Endothelial cell (in vitro differentiated cells): ENCODE measurements at regions not wholly inside any gene's neighbourhood (a gene's known extent, or its start where the extent isn't known, plus 50 kb on each side); places are given as distances from the start of the nearest gene placed in this dataset.

Source experiments
- DNase-seq: peaks from one replicate; pipeline ENCODE4 v3.0.0; 2021; ENCODE audit warnings: low spot score
- H3K27ac Mint-ChIP-seq: one replicate; pipeline ENCODE4 v1.8.0; 2021; ENCODE audit warnings: mixed read lengths, inconsistent platforms; ENCODE audit not compliant: unreplicated experiment
- H3K27me3 Mint-ChIP-seq: one replicate; pipeline ENCODE4 v1.8.0; 2021; ENCODE audit warnings: mild to moderate bottlenecking, moderate library complexity, mixed read lengths, inconsistent platforms; ENCODE audit not compliant: unreplicated experiment
- H3K36me3 Mint-ChIP-seq: one replicate; pipeline ENCODE4 v1.8.0; 2021; ENCODE audit warnings: mild to moderate bottlenecking, low read depth, mixed read lengths, inconsistent platforms; ENCODE audit not compliant: unreplicated experiment
- H3K4me1 Mint-ChIP-seq: one replicate; pipeline ENCODE4 v1.8.0; 2021; ENCODE audit warnings: mild to moderate bottlenecking, mixed read lengths, inconsistent platforms; ENCODE audit not compliant: unreplicated experiment
- H3K4me3 Mint-ChIP-seq: one replicate; pipeline ENCODE4 v1.8.0; 2021; ENCODE audit warnings: mild to moderate bottlenecking, mixed read lengths, inconsistent platforms; ENCODE audit not compliant: unreplicated experiment
- H3K9me3 Mint-ChIP-seq: one replicate; pipeline ENCODE4 v1.8.0; 2021; ENCODE audit warnings: mixed read lengths, inconsistent platforms; ENCODE audit not compliant: unreplicated experiment
- CTCF ChIP-seq: fragments of 200-600 bp; sonication (generic); IDR thresholded peaks from one replicate; pipeline ENCODE4 v1.5.0; 2021; ENCODE audit warnings: antibody characterized with exemption; ENCODE audit not compliant: unreplicated experiment

- H3K27me3 Mint-ChIP-seq, result no peaks in the 10 kb centered on the region
- H3K4me1 Mint-ChIP-seq, result no peaks in the 10 kb centered on the region
- H3K4me3 Mint-ChIP-seq, result no peak overlapping the region
- no peaks in the 10 kb centered on the region for H3K36me3 Mint-ChIP-seq
- DNase-seq, result no peak
- no peak overlapping the region for H3K27ac Mint-ChIP-seq
- no peak for TF ChIP-seq CTCF
- H3K9me3 Mint-ChIP-seq, result no peaks in the 10 kb centered on the region
These were observed 78.4 kb downstream of the RNASET2 start for GRCh38 chr6:166877906-166878305.

- Mint-ChIP-seq H3K27ac (no peak overlapping the region), H3K36me3 (no peaks in the 10 kb centered on the region), H3K4me1 (no peaks in the 10 kb centered on the region), H3K27me3 (no peaks in the 10 kb centered on the region), H3K4me3 (no peak overlapping the region), H3K9me3 (no peaks in the 10 kb centered on the region)
- TF ChIP-seq CTCF, result no peak
- no peak for DNase-seq
These were observed 79.0 kb downstream of the RNASET2 start for GRCh38 chr6:166877349-166877748.

DNA sequence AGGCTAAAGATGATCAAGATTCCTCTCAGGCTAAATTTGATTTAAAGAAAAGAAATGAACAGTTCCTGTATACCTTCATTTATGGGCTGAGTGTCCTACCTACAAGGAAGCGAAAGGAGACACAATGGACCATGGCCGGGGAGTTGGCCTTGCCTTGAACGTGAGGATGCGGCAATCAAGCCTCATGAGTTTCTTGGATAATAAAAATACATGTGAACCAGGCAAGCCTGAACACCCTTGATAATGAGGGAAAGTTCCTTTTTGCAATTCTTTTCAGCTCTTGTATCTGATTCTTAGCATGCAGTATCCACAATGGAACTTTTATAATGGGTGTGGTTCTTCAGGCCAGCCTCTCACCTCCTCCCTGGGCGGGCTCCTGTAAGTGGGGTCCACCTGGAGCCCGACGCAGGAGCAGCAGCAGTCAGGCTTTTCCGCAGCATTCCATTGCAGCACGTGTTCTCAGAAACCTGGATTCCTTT is 83.8 kb downstream of the RNASET2 start:
- no peaks in the 10 kb centered on the region for H3K9me3 Mint-ChIP-seq
- H3K4me1 Mint-ChIP-seq, result no peaks in the 10 kb centered on the region
- H3K27ac Mint-ChIP-seq, result no peak overlapping the region
- DNase-seq, result no peak
- H3K36me3 Mint-ChIP-seq, result no peaks in the 10 kb centered on the region
- TF ChIP-seq CTCF, result no peak
- no peaks in the 10 kb centered on the region for H3K27me3 Mint-ChIP-seq
- no peak overlapping the region for H3K4me3 Mint-ChIP-seq

- TF ChIP-seq CTCF, result no peak
- no peaks in the 10 kb centered on the region for H3K27me3 Mint-ChIP-seq
- no peaks in the 10 kb centered on the region for H3K36me3 Mint-ChIP-seq
- no peak overlapping the region for H3K4me3 Mint-ChIP-seq
- no peak for DNase-seq
- no peak overlapping the region for H3K27ac Mint-ChIP-seq
- no peaks in the 10 kb centered on the region for H3K4me1 Mint-ChIP-seq
- H3K9me3 Mint-ChIP-seq, result no peaks in the 10 kb centered on the region
These were observed 85.6 kb downstream of the RNASET2 start for GRCh38 chr6:166870602-166871208.

DNA sequence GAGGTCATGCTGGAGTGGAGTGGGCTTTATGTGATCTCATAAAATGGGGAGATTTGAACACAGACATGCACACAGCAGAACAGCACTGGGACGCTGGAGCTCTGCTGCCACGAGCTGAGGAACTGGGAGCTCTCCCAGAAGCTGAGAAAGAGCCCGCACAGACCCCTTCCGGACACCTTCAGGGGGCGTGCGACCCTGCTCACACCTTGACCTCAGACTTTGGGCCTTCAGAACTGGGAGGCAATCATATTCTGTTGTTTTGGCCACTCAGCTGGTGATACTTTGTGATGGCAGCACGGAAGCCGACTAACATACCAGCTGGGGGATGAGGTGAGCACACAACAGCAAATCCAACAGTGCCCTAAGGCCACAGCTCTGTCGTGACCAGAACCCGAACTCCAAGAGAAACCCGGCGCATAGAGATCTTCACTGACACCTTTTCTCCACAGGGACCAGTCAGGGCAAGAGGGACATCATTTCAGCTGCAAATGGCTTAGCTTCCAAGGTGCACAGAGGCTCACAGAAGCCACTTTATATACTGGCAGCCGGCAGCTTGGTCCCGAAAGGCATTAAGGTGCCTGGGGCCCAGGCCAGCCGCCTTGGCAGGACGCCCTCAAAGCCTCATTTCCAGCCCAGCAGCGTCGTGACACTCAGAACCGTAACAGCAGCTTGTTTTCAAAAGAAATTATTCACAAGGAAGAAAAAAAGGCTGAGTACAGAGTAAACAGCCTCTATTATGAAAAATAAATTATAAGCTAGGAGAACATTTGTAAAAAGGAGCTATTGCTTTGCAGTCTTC is 89.3 kb downstream of the RNASET2 start:
- no peaks in the 10 kb centered on the region for H3K36me3 Mint-ChIP-seq
- no peak overlapping the region for H3K27ac Mint-ChIP-seq
- no peaks in the 10 kb centered on the region for H3K27me3 Mint-ChIP-seq
- no peaks in the 10 kb centered on the region for H3K9me3 Mint-ChIP-seq
- no peak for DNase-seq
- H3K4me1 Mint-ChIP-seq, result peaks cover 5% of the 10 kb centered on the region
- TF ChIP-seq CTCF, result no peak
- H3K4me3 Mint-ChIP-seq, result no peak overlapping the region
